HG02943 (cell line): ENCODE measurements at regions not wholly inside any gene's neighbourhood (a gene's known extent, or its start where the extent isn't known, plus 50 kb on each side); places are given as distances from the start of the nearest gene placed in this dataset.

Experiments
- ATAC-seq: cut with Tn5 transposase; IDR thresholded peaks from one replicate; pipeline ENCODE4 v1.9.1; 2021; ENCODE audit warnings: mild to moderate bottlenecking, low read depth, moderate library complexity; ENCODE audit not compliant: unreplicated experiment

DNA sequence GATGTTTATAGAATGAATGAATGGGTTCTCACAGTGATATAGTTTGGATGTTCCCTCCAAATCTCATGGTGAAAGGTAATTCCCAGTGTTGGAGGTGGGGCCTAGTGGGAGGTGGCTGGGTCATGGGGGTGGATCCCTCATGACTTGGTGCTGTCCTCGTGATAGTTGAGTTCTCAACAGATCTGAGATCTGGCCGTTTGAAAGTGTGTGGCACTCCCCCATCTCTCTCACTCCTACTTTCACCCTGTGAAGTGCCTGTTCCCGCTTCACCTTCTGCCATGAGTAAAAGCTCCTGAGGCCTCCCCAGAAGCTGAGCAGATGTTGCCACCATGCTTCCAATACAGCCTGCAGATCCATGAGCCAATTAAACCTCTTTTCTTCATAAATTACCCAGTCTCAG lies 170.8 kb upstream of the LINGO1 start:
- no peak for ATAC-seq

DNA sequence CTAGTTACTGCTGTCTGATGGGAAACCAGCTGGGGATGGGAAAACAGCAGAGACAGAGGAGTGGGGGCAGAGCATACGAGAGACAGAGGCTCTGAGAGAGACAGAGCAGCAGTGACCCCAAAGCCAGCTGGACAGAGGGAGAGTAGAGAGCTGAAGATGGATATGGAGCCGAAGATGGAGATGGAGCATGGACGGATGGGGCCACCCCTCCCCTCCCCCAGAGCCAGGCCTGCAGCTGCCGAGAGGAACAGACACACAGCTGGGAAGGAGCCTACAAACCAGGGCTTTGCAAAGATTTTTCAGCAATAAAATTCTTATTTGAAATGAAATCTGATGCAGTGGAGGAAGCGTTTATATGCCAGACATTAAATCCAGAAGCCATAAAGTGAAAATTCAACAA lies 167.6 kb upstream of the LINGO1 start:
- ATAC-seq: no peak

DNA sequence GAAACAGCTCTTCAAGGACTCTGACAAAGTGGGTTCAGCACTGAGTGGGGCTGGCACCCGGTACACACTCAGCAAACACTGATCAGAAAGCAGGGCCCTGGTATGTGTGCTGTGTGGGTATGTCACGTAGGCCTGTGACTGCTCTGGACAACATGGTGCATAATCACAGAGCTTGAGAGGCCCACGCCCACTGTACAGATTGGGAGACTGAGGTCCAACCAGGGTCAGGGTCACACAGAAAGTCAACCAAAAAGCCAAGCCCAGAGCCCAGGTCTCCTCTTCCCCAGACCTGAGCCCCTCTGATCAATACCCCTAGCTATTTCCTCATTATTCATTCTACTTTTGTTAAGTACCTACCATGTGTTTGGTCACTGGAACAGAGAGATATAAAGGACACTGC lies 166.1 kb upstream of the LINGO1 start:
- ATAC-seq: no peak

DNA sequence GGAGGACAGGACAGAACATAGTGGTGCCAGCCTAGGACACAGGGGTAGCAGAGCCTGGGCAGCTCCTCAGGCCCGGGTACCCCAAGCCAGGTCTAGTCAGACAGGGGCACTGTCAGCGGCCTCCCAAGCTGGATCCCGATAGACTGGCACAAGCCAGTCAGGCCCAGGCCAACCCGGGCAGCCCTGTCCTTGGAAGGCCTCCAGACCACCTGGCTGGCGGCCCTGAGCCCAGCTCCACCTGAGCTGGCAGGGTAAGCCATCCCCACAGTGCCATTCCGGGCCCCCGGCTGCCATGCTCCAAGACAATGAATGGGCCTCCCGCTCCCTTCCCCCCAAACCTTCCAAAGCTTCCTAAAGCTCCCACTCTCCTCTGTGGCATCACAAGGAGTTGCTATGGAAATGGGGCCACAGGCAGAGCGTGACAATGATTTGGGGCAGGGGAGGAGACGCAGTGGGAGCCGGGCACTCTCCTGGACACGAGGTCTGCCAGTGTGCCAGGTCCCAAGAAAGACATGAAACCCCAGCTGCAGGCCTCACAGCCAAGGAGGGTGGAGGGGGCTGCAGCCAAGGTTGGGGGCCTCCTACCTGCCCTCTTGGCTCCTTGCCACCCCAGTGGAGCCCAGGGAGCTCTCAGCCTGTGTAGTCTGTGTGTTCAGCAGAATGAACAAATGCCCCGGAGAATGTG lies 165.6 kb upstream of the LINGO1 start:
- no peak for ATAC-seq

DNA sequence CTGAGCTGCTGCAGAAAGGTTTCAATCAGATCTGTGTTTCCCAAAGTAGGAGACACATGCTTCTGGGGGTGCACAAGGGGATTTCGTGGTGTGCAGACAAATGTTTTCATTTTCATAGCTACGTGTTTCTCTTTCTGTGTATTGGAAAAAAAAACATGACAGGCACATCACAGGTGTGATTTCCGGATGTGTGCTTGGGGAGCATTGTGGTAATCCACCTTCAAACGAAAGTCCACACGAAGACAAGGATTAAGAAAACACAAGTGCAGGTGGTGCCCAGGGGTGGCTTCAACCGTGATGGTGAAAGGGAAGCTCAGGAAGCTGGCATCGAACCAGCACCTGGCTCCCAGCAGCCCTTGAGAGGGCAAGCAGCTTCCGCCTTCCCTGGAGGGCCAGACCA lies 164.6 kb upstream of the LINGO1 start:
- ATAC-seq: no peak

DNA sequence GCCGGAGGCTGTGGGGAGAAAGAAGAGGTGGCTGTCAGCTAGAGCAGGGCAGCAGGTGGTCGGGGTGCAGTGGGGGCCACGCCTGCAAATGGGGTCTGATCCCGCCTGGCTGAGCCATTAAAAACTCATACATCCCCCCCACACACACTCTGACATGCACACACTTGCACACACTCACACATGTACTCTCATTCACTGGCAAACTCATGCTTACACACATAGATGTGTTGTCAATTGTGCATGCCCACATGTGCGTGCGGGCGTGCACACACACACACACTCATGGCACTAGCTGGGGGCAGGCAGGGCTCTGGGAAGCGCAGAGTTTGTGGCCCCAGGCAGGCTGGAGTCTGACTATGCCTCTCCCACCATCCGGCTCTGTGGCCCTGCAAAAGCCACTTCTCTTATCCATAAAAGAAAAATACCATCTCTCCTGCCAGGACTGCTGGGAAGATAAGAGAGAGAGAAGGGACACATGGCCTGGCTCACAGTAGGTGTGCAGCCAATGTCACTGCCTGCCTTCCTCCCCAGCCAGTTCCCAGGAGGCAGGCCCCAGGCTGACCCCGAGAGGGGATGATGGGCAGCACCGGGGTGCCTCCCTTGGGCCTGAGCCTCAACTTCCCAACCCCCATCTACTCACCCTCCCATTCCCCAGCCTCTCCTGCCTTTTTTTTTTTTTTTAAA lies 163.5 kb upstream of the LINGO1 start:
- ATAC-seq: no peak

DNA sequence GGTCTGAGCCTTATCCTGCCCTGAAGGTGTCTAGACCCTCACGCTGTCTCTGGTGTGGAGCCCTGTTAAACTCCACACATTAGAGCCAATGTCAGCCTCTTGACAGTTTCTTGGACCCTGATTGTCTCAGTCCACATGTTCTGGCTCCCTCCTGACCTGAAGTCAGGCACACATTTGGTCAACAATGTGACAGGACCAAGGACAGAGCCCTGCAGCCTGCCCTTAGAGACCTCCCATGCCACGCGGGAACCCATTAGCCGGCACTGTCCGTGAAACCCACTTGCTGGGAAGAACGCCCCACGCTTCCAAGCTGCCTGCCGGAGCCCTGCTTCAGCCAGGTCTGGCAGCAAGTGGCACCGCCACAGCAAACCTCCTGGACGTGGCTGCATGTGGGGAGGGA lies 162.7 kb upstream of the LINGO1 start:
- no peak for ATAC-seq

DNA sequence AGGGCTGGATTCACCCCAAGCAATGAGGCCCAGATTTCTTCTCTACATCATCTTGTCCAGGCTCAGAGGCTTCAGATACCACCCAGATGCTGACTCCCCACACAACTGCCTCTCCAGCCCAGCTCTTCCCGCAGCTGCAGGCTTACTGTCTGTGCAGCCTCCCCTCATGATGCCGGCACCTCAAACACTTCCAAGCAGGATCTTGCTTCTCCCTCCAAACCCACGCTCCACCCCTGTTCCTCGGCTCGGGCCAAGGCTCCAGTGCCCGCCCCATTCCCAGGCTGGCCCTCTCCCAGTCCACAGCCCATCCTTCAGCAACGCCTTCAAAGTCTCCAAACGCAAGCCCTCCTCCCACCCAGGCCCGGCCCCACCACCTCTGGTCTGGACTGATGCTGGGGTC lies 159.2 kb upstream of the LINGO1 start:
- ATAC-seq: no peak

DNA sequence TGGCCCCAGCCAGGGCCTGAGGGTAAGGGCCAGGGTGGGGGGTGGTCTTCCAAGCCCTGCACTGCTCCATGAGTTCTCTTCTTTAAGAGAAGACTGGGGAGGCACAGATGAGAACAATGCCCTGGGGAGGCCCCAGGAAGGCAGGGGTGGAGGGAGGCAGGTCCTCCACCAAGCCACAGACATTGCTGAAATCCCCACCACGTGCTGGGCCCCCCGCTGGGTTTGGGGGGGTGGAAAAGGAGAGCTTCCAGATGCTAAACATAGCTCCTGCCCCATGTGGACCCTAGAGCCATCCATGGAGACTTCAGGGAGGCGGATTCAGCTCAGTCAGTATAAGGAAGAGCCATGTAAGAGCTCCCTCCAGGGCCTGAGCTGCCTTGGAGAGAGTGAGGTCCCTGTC lies 157.8 kb upstream of the LINGO1 start:
- no peak for ATAC-seq

DNA sequence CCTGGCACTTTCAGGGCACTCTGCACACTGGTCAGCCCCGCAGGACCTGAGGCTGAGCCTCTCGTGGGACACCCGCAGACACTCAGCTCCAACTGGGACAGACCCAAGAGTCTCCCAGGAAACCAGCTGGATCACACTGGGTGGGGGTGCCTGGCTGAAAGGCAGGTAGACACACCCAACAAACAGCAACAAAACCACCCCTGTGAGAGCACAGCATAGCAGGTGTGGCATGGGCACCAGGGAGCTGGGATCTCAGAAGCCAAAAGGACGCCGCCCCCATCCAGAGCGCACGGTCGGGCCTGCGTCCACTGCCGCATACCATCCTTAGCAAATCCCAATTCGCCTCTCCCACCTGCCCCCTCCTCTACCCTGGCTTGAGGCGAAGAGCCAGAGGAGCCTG lies 154.2 kb upstream of the LINGO1 start:
- no peak for ATAC-seq

DNA sequence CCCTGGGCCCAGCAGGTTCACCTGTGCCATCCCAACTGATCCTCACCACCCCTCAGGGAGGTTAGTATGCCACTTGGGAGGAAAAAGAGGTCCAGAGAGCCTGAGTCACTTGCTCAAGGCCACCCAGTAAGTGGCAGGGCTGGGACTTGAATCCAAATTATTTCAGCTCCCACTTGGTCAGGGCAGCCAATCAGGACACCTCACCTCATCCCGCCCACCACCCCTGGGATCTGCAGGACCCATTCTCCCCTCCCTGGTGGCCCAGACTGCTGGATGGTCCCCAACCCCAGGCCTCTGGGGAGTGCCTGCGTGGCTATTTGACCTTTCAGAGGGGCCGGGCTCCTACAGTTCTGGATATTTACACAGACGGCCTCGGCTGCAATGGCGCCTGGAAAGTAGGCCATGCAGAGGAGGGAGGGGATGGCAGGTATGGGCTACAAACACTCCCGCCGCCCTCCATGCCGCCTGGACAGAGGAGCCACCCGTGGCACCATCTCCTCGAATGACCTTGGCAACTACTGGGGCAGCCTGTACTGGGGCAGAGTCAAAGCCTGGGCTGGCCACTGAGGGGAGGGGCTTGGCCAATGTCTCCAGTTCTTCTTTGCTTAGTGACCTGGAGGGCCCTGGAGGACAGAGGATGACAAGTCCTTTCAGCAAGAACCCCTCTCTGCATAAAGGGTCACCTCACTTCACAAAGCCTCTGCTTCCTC lies 153.6 kb upstream of the LINGO1 start:
- no peak for ATAC-seq

DNA sequence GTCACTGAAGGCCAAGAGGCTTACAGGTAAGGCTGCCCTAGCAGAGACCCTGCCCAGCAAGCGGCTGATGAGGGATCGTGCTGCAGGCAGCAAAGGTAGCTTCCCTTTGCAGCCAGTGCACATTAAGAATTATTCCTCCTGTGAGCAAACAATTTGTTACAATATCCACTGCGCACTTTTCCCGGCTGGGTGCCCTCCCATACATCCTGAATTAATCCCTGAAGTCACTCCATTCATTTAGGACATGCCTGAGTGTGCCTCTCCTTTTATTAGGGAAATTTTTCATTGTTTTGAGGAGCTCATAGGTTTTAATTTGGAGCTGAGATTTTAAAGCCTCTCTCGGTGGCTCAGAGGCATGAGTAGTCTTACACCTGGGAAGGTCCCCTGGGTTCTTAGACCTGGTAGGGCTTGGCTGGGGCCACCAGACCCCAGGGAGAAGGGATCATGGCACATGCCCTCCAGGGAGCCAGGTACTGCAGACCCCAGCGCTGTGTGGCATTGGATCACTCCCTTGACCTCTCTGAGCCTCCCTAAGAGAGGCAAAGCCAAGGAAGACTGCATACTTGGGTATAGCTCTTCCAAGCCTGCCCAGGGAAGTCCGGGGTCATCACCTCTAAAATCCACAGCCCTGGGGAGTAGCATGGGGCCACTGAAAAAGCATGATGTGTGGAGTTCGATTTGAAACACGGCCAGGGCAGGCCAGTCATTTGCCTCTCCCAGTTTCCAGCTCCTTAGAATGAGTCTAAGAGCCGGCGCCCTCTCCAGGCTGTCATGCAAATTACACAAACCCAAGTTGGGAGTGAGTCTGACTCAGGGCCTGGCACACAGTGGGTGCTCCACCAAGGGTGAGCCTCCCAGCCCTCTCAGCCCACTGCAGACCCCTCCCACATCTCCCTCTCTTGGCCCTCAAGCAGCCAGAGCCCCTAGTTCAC lies 151.9 kb upstream of the LINGO1 start:
- ATAC-seq: no peak

DNA sequence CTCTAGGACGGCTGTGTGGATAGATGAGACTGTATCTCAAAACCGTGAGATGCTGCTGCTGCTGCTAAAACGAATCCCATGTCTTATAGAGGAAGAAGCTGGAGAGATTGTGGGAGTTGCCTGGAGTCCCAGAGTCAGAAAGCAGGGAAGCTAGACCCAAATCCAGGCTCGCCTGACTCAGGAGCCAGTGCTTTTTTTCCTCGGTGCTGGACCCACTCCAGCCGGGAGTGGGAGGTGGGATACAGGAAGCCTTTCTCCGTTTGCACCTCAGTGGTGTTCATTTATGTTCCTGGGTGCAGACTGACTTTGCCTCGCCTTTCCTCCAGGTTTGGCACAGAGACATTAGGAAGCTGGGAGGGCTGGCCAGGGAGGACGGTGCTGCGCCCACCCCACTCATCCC lies 150.9 kb upstream of the LINGO1 start:
- no peak for ATAC-seq

DNA sequence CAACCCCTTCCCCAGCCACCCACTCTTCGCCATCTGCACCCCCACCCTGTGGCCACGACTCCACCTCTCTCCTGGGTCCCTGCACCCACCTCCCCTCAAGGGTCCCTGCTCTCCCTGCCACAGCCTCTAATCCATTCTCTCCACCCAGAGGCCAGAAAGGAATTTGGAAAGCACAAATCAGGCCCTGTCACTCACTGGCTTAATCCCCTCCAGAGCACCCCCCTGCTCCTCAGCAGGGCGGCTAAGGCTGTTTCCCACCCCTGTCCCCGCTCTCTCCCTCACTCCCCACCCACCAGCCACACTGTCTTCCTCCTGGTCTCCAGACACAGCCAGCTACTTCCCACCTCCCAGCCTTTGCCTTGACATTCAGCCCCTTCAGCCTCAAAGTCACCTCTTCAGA lies 150.0 kb upstream of the LINGO1 start:
- ATAC-seq: no peak

DNA sequence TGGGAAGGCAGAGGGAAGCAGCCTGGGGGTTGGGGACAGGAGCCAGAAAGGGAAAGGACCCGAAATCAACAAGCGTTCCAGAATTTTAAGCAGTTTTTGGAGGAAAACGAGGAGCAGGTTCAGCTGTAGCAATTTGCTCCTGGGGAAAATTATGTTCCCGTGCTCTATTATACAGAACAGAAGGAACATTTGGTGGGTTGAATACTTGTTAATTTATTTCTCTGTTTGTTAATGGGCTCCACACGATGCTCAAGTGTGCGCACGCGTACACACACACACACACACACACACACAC lies 149.2 kb upstream of the LINGO1 start:
- no peak for ATAC-seq

DNA sequence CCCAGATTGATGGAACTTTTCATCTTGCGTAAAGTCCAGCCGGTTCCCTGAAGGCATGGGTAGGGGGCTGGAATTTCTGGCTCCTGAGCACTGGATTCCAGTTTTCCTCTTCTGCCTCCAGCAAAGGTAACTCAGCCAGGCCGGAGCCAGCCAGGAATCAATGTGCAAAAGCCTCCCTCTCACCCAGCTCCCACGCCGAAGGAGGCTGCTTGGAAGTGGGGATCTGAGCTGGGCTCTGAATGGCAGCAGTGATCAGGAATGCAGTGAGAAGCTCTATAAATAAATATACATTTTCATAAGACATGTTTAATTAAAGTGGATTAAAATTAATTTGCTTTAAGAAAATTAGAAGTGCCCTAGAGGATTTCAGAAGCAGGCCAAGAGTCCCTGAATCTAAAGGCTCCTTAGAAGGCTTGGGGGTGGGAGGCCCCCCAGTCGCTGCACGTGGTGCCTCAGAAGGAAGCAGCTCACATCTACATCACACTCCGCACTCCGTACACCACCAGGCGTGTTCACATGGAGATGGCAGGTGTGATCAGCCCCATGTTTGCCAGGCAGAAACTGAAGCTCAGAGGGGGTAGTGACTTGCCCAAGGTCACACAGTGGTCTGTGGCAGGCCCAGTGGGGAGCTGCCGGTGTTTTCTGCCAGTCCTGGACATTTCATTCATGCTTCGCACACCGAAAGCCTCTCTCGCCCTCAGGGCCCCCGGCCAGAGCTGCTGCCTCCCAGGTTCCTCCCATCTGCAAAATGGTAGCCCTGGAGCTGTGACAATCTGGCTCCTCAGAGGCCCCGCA lies 148.6 kb upstream of the LINGO1 start:
- no peak for ATAC-seq

DNA sequence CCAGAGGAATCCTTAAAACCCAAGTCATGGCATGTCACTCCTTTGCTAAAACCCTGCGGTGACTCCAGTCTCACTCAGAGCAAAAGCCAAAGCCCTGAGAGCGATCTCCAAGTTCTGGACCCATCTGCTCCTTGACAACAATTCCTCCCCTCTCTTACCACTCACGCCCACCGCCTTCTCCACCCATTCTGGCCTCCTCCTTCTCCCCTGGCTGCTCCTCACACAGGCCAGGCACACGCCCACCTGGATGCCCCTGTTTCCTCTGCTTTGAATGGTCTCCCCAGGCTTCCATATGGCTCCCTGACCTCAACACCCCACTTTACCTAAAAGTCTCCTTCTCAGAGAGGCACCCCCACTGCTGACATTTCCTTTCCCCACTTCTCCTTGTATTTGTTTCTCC lies 146.1 kb upstream of the LINGO1 start:
- ATAC-seq: no peak

DNA sequence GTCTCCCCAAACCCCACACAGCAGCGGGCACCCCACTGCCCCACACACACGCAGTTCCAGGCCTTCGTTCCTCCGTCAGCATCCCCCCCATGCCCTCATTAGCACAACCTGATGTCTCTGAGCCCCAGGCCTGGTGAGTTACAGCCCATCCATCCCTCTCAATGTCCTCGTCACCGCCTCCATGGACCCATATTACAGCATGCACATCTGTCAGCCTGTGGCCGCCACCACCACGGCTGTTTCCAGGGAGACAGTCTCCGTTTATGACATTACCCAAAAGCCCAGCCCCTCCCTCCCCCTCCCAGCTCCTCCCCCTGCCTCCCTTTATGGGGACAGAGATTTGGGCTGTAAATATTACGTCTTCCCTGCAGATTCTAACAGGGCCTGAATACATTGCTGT lies 143.1 kb upstream of the LINGO1 start:
- no peak for ATAC-seq

DNA sequence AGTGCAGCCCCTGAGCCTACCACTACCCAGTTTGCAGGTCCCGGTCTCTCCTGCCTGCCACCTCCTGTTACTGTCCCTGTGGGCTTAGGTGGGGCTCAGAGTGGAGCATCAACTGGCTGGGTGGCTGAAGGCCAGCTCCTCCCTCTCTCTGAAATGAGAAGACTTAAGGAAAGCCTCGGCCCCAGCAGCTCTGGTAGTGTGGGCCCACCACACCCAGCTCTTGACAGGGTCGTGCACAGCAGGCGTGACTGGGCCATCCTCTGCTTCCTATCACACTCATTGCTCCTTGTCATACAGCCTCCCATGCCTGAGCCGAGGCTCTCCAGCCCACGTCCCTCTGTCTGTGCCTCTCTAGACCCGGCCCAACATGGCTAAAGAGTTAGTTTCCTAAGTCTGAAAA lies 142.7 kb upstream of the LINGO1 start:
- no peak for ATAC-seq

DNA sequence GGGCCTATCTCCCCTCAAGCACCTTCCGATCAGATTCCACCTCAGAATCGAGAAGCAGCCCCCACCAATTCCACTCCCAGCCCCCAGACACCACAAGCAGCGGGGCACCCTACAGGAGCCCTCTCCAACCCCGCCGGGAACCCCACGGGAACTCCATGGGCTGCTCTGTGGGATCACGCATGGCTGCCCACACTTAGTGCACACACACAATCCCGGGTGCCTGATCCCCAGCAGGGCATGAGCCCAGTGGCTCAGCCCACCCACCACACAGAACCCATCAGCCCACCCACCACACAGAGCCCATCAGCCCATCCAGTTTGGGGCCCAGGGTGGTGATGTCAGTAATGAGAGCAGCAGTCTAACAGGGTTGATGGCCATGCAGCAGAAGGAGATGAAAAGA lies 141.6 kb upstream of the LINGO1 start:
- no peak for ATAC-seq
